Activated CD8-positive, alpha-beta memory T cell treated with anti-CD3 and anti-CD28 coated beads, Interleukin-2, amount 10 ng/mL, durations not matched to agents 7 days and 5 days (primary cell): ENCODE measurements at regions not wholly inside any gene's neighbourhood (a gene's known extent, or its start where the extent isn't known, plus 50 kb on each side); places are given as distances from the start of the nearest gene placed in this dataset.

Source experiments
- ATAC-seq: fragments of 150-1000 bp; cut with Tn5 transposase; one replicate; pipeline ENCODE4 v1.10.0; 2021; ENCODE audit warnings: moderate library complexity
- CTCF ChIA-PET: fragments of 350-600 bp; sonication (Branson Sonifier 250); formaldehyde crosslinking; loops from one replicate; lab custom pipeline; 2021; ENCODE audit warnings: antibody characterized with exemption; lab: Charles Lee
- DNase-seq: peaks from one replicate; pipeline ENCODE4 v3.0.0-alpha.2; 2020
- H3K27ac Mint-ChIP-seq: one replicate; pipeline ENCODE4 v1.8.0; 2021; ENCODE audit warnings: mild to moderate bottlenecking, mixed read lengths
- H3K27me3 Mint-ChIP-seq: one replicate; pipeline ENCODE4 v1.8.0; 2021; ENCODE audit warnings: mixed read lengths
- H3K36me3 Mint-ChIP-seq: one replicate; pipeline ENCODE4 v1.8.0; 2021; ENCODE audit warnings: mild to moderate bottlenecking, mixed read lengths
- H3K4me1 Mint-ChIP-seq: one replicate; pipeline ENCODE4 v1.8.0; 2021; ENCODE audit warnings: mixed read lengths
- H3K4me3 Mint-ChIP-seq: one replicate; pipeline ENCODE4 v1.8.0; 2021; ENCODE audit warnings: mild to moderate bottlenecking, moderate library complexity, mixed read lengths
- H3K9me3 Mint-ChIP-seq: one replicate; pipeline ENCODE4 v1.8.0; 2022; ENCODE audit warnings: low read depth, mixed read lengths

DNA sequence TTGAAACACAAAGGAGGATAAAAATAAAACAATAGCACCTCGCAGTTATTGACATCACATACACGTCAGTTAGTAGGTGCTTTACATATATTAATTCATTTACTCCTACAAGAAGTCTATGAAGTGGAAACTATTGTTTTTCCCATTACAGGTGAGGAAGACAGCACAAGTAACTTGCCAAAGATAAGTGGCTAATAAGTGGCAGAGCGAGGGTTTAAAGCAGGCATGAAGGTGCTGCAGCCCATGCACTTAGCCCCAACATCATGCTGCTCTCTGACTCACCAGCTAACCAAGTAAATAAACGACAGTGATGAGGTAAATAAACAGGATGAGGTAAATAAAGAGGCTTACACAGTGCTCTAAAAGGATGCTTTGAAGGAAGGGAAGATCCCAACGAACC lies 498.6 kb upstream of the ZEB2 start:
- Mint-ChIP-seq H3K4me3 (no peak overlapping the region), H3K36me3 (no peaks in the 10 kb centered on the region), H3K27ac (no peak overlapping the region), H3K9me3 (no peaks in the 10 kb centered on the region), H3K27me3 (peaks cover 3% of the 10 kb centered on the region), H3K4me1 (no peaks in the 10 kb centered on the region)
- DNase-seq (no peak), ATAC-seq (no peak)
- CTCF ChIA-PET = interaction anchor here (0.6 kb wide), 1 partner anchor 1282 kb away, joined by 3 read pairs; no protein-coding TSS in a partner anchor

DNA sequence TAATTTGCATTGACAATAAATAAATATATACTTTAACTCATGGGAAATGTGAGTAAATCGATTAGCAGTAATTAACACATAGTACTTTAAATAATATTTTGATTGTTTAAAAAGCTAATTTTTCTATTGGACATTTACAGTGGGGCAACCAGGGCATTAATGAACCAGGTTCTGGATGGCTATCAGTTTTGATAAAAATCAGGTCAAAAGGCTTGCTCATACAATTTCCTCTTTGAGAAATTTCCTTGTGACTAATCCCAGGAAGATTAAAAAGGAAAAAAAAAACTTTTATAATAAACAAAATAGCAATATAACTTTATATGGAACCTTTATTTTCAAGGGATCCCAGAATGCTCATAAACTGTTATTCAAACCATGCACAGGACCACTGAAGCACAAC lies 497.2 kb upstream of the ZEB2 start:
- Mint-ChIP-seq H3K27me3 (peaks cover 3% of the 10 kb centered on the region), H3K4me3 (no peak overlapping the region), H3K9me3 (no peaks in the 10 kb centered on the region), H3K4me1 (no peaks in the 10 kb centered on the region), H3K27ac (no peak overlapping the region), H3K36me3 (no peaks in the 10 kb centered on the region)
- CTCF ChIA-PET = no interaction called here
- ATAC-seq (no peak), DNase-seq (no peak)

DNA sequence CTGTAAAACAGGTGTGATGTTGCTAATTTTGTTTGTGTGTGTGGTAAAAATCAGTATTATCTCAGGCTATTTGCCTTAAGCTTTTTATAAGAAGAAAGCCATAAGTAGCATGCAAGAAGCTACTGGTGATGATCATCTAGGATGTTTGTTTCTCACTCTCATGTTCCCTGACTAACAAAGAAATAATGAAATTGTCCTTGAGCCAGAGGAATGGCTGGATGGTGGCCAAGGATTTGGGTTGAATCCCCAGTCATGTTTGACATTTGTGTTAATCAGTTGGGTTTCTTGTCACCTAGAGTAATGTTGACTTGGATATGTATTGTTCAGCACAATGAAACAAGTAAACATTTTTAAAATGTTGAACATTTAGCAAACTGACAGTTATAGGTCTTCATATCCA lies 496.8 kb upstream of the ZEB2 start:
- DNase-seq = no peak
- Mint-ChIP-seq H3K9me3 (no peaks in the 10 kb centered on the region), H3K36me3 (no peaks in the 10 kb centered on the region), H3K4me3 (no peak overlapping the region), H3K27me3 (peaks cover 3% of the 10 kb centered on the region), H3K4me1 (no peaks in the 10 kb centered on the region), H3K27ac (no peak overlapping the region)
- ATAC-seq = no peak
- CTCF ChIA-PET = no interaction called here

DNA sequence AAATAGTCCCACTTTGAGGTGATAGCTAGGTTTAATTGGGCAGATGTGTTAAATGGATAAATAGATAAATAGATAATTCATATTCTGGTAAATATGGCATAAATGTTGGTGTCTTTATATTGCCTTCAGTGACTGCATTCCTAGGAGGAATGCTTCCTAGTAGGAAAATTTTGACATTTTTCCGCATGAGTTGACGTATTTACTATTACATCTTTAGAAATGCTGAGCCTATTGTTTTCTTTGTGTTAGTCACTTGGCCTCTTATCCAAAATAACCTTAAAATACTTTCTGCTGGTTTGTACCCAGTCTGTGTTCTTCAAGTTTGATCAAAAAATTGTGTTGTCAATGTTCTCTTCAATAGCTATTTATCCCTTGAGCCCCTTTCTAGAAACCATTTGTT lies 495.6 kb upstream of the ZEB2 start:
- CTCF ChIA-PET = no interaction called here
- Mint-ChIP-seq H3K4me1 (no peaks in the 10 kb centered on the region), H3K27ac (no peak overlapping the region), H3K36me3 (no peaks in the 10 kb centered on the region), H3K9me3 (no peaks in the 10 kb centered on the region), H3K4me3 (no peak overlapping the region), H3K27me3 (peaks cover 3% of the 10 kb centered on the region)
- no peak for DNase-seq
- ATAC-seq = no peak

DNA sequence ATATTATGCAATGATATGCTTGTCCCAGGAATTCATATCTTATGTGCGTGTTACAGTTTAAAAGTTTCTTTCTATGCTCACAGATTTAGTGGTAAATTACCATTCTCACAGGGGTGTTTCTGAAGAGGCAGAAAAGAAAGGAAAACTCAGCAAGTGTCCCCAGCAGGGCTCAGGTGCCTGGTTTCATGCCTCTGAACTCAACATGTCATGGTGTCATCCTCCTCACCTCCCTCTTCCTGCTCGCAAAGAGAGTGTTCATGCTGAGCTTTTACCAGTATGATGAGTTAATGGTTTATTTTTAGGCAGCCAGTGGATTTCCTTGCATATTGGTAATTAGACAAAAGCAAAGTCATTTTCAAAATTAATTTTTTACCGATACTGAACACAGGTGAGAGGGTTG lies 492.9 kb upstream of the ZEB2 start:
- CTCF ChIA-PET = no interaction called here
- Mint-ChIP-seq H3K27me3 (peaks cover 3% of the 10 kb centered on the region), H3K4me3 (no peak overlapping the region), H3K27ac (no peak overlapping the region), H3K36me3 (no peaks in the 10 kb centered on the region), H3K4me1 (no peaks in the 10 kb centered on the region), H3K9me3 (no peaks in the 10 kb centered on the region)
- ATAC-seq = no peak
- no peak for DNase-seq

DNA sequence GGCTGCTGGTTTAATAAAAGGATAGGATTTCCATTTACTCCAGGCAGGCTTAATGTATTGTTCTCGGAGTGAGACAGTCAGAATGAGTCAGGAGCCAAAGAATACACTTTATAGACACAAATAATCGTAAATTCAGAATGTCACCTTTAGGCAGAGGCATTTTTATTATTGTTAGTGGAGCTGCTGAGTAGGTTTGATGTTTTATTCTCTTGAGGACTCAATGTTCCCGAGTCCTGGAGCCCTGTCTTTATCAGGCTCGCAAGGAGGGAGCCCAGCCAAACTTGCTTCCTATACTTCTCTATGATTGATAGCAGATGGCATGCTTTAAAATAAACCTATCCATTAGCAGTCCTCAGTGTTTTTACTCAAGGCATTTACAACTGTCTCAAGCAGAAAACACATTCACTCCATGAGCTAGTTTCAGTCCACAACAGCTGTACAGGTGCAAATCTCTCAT lies 492.3 kb upstream of the ZEB2 start:
- no peaks in the 10 kb centered on the region for H3K9me3 Mint-ChIP-seq
- no peaks in the 10 kb centered on the region for H3K36me3 Mint-ChIP-seq
- DNase-seq (no peak), ATAC-seq (no peak)
- CTCF ChIA-PET = no interaction called here
- no peak overlapping the region for H3K4me3 Mint-ChIP-seq
- H3K27me3 Mint-ChIP-seq = peaks cover 3% of the 10 kb centered on the region
- H3K27ac Mint-ChIP-seq = no peak overlapping the region
- H3K4me1 Mint-ChIP-seq = no peaks in the 10 kb centered on the region

DNA sequence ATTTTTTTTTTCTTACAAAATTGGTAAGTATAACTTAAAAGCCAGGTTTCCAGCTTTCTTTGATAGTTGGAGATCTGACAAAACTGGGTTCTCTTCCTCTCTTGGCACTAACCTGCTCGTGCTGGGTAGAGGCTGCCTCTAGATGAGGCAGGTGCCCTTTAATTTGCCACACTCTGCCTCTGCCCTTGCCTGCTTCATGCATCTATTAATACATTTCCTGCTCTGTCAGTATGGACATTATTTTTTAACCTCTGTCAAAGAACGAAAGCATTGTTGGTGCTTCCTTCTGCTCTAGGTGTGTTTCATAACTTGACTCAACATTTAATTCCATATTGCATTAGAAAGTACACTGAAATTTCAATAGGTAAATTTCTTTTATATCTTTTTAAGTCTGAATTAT lies 490.7 kb upstream of the ZEB2 start:
- DNase-seq = no peak
- H3K4me3 Mint-ChIP-seq = no peak overlapping the region
- H3K9me3 Mint-ChIP-seq = no peaks in the 10 kb centered on the region
- CTCF ChIA-PET = no interaction called here
- H3K27me3 Mint-ChIP-seq = peaks cover under 1% of the 10 kb centered on the region
- no peak for ATAC-seq
- H3K4me1 Mint-ChIP-seq = no peaks in the 10 kb centered on the region
- H3K36me3 Mint-ChIP-seq = no peaks in the 10 kb centered on the region
- H3K27ac Mint-ChIP-seq = no peak overlapping the region

DNA sequence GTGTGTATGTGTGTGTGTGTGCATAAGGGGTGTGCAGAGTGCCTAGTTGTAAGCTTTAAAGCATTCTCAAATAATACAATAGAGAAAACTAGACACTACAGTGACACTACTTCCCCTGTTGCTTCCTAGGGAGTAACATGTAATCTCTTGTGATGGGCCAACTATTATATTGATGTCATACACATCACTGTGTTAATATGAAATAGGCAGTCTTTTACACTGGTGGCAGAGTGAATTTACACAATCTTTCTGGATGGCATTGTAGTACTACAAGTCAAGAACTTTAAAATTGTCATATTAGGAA lies 488.0 kb upstream of the ZEB2 start:
- DNase-seq = no peak
- no peaks in the 10 kb centered on the region for H3K4me1 Mint-ChIP-seq
- peaks cover 6% of the 10 kb centered on the region for H3K27me3 Mint-ChIP-seq
- CTCF ChIA-PET = no interaction called here
- H3K36me3 Mint-ChIP-seq = no peaks in the 10 kb centered on the region
- H3K27ac Mint-ChIP-seq = no peak overlapping the region
- ATAC-seq = no peak
- H3K9me3 Mint-ChIP-seq = no peaks in the 10 kb centered on the region
- no peak overlapping the region for H3K4me3 Mint-ChIP-seq

DNA sequence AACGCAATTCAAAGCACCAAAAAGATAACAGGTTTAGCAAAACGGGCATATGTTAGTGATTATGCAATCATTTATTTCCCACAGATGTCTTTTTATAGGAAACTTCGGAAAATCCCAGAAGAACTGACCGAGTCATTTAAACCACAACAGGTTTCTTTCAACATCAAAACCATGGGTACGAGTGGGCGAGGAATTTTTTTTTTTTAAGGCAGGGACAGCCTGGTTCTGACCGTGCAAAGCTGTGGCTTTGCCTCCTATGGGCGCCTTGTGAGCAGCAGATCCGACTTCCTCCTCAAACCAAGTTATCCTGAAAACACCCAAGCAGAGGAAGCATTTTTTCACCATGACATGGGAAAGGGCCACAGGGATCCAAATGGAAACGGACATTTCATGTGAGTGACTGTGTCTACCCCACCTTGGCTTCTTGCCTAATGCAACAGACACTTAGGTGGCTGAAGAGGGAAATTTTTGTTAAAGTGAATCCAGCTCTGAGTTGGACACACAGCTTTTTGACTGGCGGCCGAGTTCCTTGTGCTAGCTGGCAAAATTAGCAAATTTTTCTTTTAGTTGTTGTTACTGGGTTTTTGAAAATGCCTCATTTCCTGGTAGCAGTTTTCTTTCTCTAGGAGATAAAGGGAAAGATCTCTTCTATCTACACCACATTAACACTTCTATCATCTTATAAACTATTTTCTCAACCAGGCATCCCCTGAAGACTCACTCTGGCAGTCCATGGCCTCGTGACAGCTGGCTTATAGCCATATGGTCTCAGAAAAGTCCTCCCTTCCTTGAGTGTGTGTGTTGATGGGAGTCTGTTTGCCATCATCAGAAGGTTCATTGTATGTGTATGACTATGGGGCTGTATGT lies 487.4 kb upstream of the ZEB2 start:
- H3K4me1 Mint-ChIP-seq = no peaks in the 10 kb centered on the region
- ATAC-seq = no peak
- peaks cover 6% of the 10 kb centered on the region for H3K27me3 Mint-ChIP-seq
- H3K4me3 Mint-ChIP-seq = no peak overlapping the region
- CTCF ChIA-PET = no interaction called here
- no peak for DNase-seq
- no peaks in the 10 kb centered on the region for H3K9me3 Mint-ChIP-seq
- H3K36me3 Mint-ChIP-seq = no peaks in the 10 kb centered on the region
- no peak overlapping the region for H3K27ac Mint-ChIP-seq

DNA sequence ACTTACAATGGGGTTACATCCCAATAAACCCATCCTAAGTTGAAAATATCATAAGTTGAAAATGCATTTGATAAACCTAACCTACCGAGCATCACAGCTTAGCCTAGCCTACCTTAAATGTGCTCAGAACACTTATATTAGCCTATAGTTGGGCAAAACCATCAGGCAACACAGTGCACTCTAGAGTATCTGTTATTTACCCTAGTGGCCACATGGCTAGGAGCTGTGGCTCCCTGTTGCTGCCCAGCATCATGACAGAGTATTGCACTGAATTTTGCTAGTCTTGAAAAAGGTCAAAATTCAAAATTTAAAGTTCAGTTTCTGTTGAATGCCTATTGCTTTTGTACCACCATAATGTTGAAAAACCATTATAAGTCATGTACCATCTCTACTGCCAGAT lies 482.7 kb upstream of the ZEB2 start:
- no peak for DNase-seq
- no peaks in the 10 kb centered on the region for H3K9me3 Mint-ChIP-seq
- CTCF ChIA-PET = no interaction called here

DNA sequence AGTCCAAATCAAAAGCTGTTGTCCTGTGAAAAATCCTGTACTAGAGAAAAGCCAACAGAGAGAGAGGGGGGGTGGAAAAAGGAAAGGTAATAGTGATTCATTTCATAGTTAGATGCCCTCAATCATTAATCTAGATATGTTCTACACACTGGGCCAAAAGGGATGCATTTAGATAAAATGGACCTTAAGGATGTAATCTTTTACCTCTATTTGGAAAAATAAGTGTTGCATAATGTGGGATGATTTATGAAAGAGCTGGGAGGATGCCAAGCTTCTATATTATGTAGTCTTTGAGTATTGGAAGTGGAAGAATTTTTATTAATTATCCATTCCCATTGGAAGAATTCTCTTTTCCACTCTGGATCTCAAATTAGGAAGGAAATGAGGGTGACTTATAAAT lies 480.5 kb upstream of the ZEB2 start:
- no peak overlapping the region for H3K4me3 Mint-ChIP-seq
- H3K9me3 Mint-ChIP-seq = no peaks in the 10 kb centered on the region
- H3K4me1 Mint-ChIP-seq = no peaks in the 10 kb centered on the region
- no peak for DNase-seq
- H3K27me3 Mint-ChIP-seq = peaks cover 2% of the 10 kb centered on the region
- no peaks in the 10 kb centered on the region for H3K36me3 Mint-ChIP-seq
- CTCF ChIA-PET = no interaction called here
- no peak overlapping the region for H3K27ac Mint-ChIP-seq
- ATAC-seq = no peak

More for the DNA sequence above, 482.7 kb upstream of the ZEB2 start:
- Mint-ChIP-seq H3K27ac (no peak overlapping the region), H3K27me3 (peaks cover 6% of the 10 kb centered on the region), H3K36me3 (no peaks in the 10 kb centered on the region), H3K4me1 (no peaks in the 10 kb centered on the region), H3K4me3 (no peak overlapping the region)
- no peak for ATAC-seq

DNA sequence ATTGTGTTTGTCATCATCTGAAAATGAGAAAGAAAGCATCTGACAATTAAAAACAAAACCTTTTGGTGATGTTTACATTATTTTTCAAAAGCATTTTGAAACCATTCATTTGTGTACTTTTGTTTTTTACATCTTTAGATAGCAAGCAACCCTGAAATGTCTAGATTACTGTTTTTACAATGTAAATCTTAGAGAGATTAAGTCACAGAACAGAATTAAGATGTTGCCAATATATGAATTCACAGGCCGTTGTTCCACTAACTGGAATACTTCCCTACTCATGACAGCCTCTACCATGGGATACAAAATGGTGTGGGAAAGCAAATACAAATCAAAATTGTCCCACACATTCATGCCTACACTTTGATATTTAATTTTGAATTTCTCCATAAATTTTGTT lies 480.0 kb upstream of the ZEB2 start:
- peaks cover 2% of the 10 kb centered on the region for H3K27me3 Mint-ChIP-seq
- H3K36me3 Mint-ChIP-seq = no peaks in the 10 kb centered on the region
- CTCF ChIA-PET = no interaction called here
- no peaks in the 10 kb centered on the region for H3K4me1 Mint-ChIP-seq
- no peak overlapping the region for H3K4me3 Mint-ChIP-seq
- no peaks in the 10 kb centered on the region for H3K9me3 Mint-ChIP-seq
- no peak overlapping the region for H3K27ac Mint-ChIP-seq
- no peak for ATAC-seq
- DNase-seq = no peak

DNA sequence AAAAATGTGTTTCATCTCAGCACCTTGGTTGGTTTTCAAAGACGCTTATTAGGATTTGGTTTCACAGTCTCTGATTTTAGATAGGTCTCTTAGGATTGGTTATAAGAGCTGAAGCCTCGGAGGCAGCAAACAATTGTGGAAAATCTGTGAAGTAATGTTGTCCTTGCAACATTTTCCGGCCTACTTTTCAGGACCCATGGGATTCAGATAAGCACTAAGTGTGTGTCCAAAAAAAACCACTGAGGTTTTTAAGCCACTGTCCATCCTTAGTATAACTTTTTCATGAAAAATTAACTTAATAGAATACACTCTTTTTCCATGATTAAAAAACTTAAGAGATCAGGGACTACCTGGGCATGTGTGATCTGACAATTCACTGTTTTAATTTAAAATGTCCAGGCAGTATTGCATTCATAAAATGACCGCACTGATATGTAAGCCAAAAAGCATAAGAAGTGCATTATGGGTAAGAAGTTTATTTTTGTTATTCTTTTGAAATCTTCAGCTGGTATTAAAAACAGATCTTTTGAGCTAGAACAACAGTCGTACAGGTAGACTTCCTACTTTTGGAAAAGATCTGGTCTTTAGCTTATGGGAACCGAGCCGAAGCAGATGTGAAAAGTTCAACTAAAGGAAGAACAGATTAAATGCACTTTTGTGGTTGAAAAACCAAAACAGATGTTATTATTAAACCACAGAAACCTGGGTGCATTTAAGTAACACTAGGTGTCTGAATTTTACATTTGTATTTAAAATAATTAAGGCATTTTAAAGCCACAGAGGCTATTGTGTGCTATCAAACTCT lies 479.4 kb upstream of the ZEB2 start:
- H3K4me1 Mint-ChIP-seq = no peaks in the 10 kb centered on the region

DNA sequence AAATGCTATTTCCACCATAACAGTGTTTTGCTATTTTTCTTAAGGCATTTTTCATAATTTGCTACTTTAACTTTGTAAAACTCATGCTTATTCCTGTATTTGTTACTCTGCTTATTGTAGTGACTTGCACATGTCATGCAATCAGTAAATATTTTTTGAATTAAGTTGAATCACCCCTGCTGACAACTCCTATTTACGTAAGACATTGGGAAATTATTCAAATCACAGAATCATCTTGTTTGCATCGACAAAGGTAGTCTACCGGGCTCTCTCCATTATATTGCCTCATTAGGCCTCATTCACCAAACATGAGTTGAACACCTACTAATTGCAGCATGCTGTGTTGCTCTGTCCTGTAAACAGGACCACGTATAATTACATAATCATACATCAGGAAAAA lies 478.5 kb upstream of the ZEB2 start:
- CTCF ChIA-PET = no interaction called here
- Mint-ChIP-seq H3K4me3 (no peak overlapping the region), H3K4me1 (no peaks in the 10 kb centered on the region), H3K36me3 (no peaks in the 10 kb centered on the region), H3K27me3 (peaks cover 5% of the 10 kb centered on the region), H3K27ac (no peak overlapping the region), H3K9me3 (no peaks in the 10 kb centered on the region)
- ATAC-seq (no peak), DNase-seq (no peak)

More for the DNA sequence above, 479.4 kb upstream of the ZEB2 start:
- Mint-ChIP-seq H3K27ac (no peak overlapping the region), H3K36me3 (no peaks in the 10 kb centered on the region), H3K4me3 (no peak overlapping the region), H3K9me3 (no peaks in the 10 kb centered on the region), H3K27me3 (peaks cover 2% of the 10 kb centered on the region)
- CTCF ChIA-PET = no interaction called here
- ATAC-seq (no peak), DNase-seq (no peak)
